ENCODE measurements at regions not wholly inside any gene's neighbourhood (a gene's known extent, or its start where the extent isn't known, plus 50 kb on each side); places are given as distances from the start of the nearest gene placed in this dataset.

- Histone ChIP-seq H3K4me3 (ENCODE audit: insufficient read depth, low read depth, low read length) (no peak overlapping the region), H3K36me3 (ENCODE audit: control insufficient read depth, insufficient read depth, low read length) (no peaks in the 10 kb centered on the region), H3K27ac (ENCODE audit: insufficient read depth, low read depth, low read length, poor library complexity, severe bottlenecking) (no peak overlapping the region), H3K27me3 (ENCODE audit: control insufficient read depth, insufficient read depth, low read length, poor library complexity, severe bottlenecking) (no peaks in the 10 kb centered on the region), H3K9me3 (ENCODE audit: control insufficient read depth, low read length) (no peaks in the 10 kb centered on the region), H3K4me1 (ENCODE audit: control insufficient read depth, insufficient read depth, low read length) (no peaks in the 10 kb centered on the region)
- WGBS, 2 experiments: 95 to 96% methylated on average over 6 of the region's 6 CpGs
These were observed 294.8 kb downstream of the HS3ST3B1 start for GRCh38 chr17:14595656-14596055.

- H3K9me3 ChIP-seq (ENCODE audit: control insufficient read depth, low read length): no peaks in the 10 kb centered on the region
- 97 to 99% methylated on average over 5 of the region's 5 CpGs for WGBS, 2 experiments
- H3K4me3 ChIP-seq (ENCODE audit: insufficient read depth, low read depth, low read length): no peak overlapping the region
- no peaks in the 10 kb centered on the region for H3K4me1 ChIP-seq (ENCODE audit: control insufficient read depth, insufficient read depth, low read length)
- H3K36me3 ChIP-seq (ENCODE audit: control insufficient read depth, insufficient read depth, low read length): no peaks in the 10 kb centered on the region
- no peak overlapping the region for H3K27ac ChIP-seq (ENCODE audit: insufficient read depth, low read depth, low read length, poor library complexity, severe bottlenecking)
- H3K27me3 ChIP-seq (ENCODE audit: control insufficient read depth, insufficient read depth, low read length, poor library complexity, severe bottlenecking): no peaks in the 10 kb centered on the region
These were observed 293.8 kb downstream of the HS3ST3B1 start for GRCh38 chr17:14594690-14595089.

- 89 to 90% methylated on average over 6 of the region's 6 CpGs for WGBS, 2 experiments
- Histone ChIP-seq H3K4me3 (ENCODE audit: insufficient read depth, low read depth, low read length) (no peak overlapping the region), H3K4me1 (ENCODE audit: control insufficient read depth, insufficient read depth, low read length) (no peaks in the 10 kb centered on the region), H3K27me3 (ENCODE audit: control insufficient read depth, insufficient read depth, low read length, poor library complexity, severe bottlenecking) (no peaks in the 10 kb centered on the region), H3K9me3 (ENCODE audit: control insufficient read depth, low read length) (no peaks in the 10 kb centered on the region), H3K36me3 (ENCODE audit: control insufficient read depth, insufficient read depth, low read length) (no peaks in the 10 kb centered on the region), H3K27ac (ENCODE audit: insufficient read depth, low read depth, low read length, poor library complexity, severe bottlenecking) (no peak overlapping the region)
These were observed 293.1 kb downstream of the HS3ST3B1 start for GRCh38 chr17:14593956-14594355.

GRCh38 chr17:14590459-14591250, 289.8 kb downstream of the HS3ST3B1 start:
- H3K27me3 ChIP-seq (ENCODE audit: control insufficient read depth, insufficient read depth, low read length, poor library complexity, severe bottlenecking): no peaks in the 10 kb centered on the region
- 91 to 92% methylated on average over 5 of the region's 5 CpGs for WGBS, 2 experiments

GRCh38 chr17:14585099-14585498, 284.2 kb downstream of the HS3ST3B1 start:
- no peaks in the 10 kb centered on the region for H3K4me1 ChIP-seq (ENCODE audit: control insufficient read depth, insufficient read depth, low read length)
- H3K27ac ChIP-seq (ENCODE audit: insufficient read depth, low read depth, low read length, poor library complexity, severe bottlenecking): no peak overlapping the region
- H3K9me3 ChIP-seq (ENCODE audit: control insufficient read depth, low read length): no peaks in the 10 kb centered on the region
- WGBS, 2 experiments: 90 to 96% methylated on average over 4 of the region's 4 CpGs
- no peaks in the 10 kb centered on the region for H3K27me3 ChIP-seq (ENCODE audit: control insufficient read depth, insufficient read depth, low read length, poor library complexity, severe bottlenecking)
- H3K4me3 ChIP-seq (ENCODE audit: insufficient read depth, low read depth, low read length): no peak overlapping the region
- H3K36me3 ChIP-seq (ENCODE audit: control insufficient read depth, insufficient read depth, low read length): no peaks in the 10 kb centered on the region

More at GRCh38 chr17:14590459-14591250, 289.8 kb downstream of the HS3ST3B1 start:
- Histone ChIP-seq H3K27ac (ENCODE audit: insufficient read depth, low read depth, low read length, poor library complexity, severe bottlenecking) (no peak overlapping the region), H3K4me1 (ENCODE audit: control insufficient read depth, insufficient read depth, low read length) (no peaks in the 10 kb centered on the region), H3K9me3 (ENCODE audit: control insufficient read depth, low read length) (no peaks in the 10 kb centered on the region), H3K36me3 (ENCODE audit: control insufficient read depth, insufficient read depth, low read length) (no peaks in the 10 kb centered on the region), H3K4me3 (ENCODE audit: insufficient read depth, low read depth, low read length) (no peak overlapping the region)

- no peaks in the 10 kb centered on the region for H3K4me1 ChIP-seq (ENCODE audit: control insufficient read depth, insufficient read depth, low read length)
- H3K27ac ChIP-seq (ENCODE audit: insufficient read depth, low read depth, low read length, poor library complexity, severe bottlenecking): no peak overlapping the region
- WGBS, 2 experiments: 100% methylated on average over 1 to 2 of the region's 2 CpGs
- no peaks in the 10 kb centered on the region for H3K9me3 ChIP-seq (ENCODE audit: control insufficient read depth, low read length)
- no peak overlapping the region for H3K4me3 ChIP-seq (ENCODE audit: insufficient read depth, low read depth, low read length)
- H3K36me3 ChIP-seq (ENCODE audit: control insufficient read depth, insufficient read depth, low read length): no peaks in the 10 kb centered on the region
- no peaks in the 10 kb centered on the region for H3K27me3 ChIP-seq (ENCODE audit: control insufficient read depth, insufficient read depth, low read length, poor library complexity, severe bottlenecking)
These were observed 282.1 kb downstream of the HS3ST3B1 start for GRCh38 chr17:14582996-14583395.

- H3K9me3 ChIP-seq (ENCODE audit: control insufficient read depth, low read length): no peaks in the 10 kb centered on the region
- H3K4me1 ChIP-seq (ENCODE audit: control insufficient read depth, insufficient read depth, low read length): no peaks in the 10 kb centered on the region
- H3K36me3 ChIP-seq (ENCODE audit: control insufficient read depth, insufficient read depth, low read length): no peaks in the 10 kb centered on the region
- no peak overlapping the region for H3K27ac ChIP-seq (ENCODE audit: insufficient read depth, low read depth, low read length, poor library complexity, severe bottlenecking)
- 78 to 92% methylated on average over 10 of the region's 10 CpGs for WGBS, 2 experiments
- no peaks in the 10 kb centered on the region for H3K27me3 ChIP-seq (ENCODE audit: control insufficient read depth, insufficient read depth, low read length, poor library complexity, severe bottlenecking)
- H3K4me3 ChIP-seq (ENCODE audit: insufficient read depth, low read depth, low read length): no peak overlapping the region
These were observed 280.4 kb downstream of the HS3ST3B1 start for GRCh38 chr17:14581186-14581830.

GRCh38 chr17:14580499-14580898, 279.6 kb downstream of the HS3ST3B1 start:
- Histone ChIP-seq H3K36me3 (ENCODE audit: control insufficient read depth, insufficient read depth, low read length) (no peaks in the 10 kb centered on the region), H3K9me3 (ENCODE audit: control insufficient read depth, low read length) (no peaks in the 10 kb centered on the region), H3K4me3 (ENCODE audit: insufficient read depth, low read depth, low read length) (no peak overlapping the region), H3K27ac (ENCODE audit: insufficient read depth, low read depth, low read length, poor library complexity, severe bottlenecking) (no peak overlapping the region), H3K4me1 (ENCODE audit: control insufficient read depth, insufficient read depth, low read length) (peaks cover 5% of the 10 kb centered on the region), H3K27me3 (ENCODE audit: control insufficient read depth, insufficient read depth, low read length, poor library complexity, severe bottlenecking) (no peaks in the 10 kb centered on the region)
- WGBS, 2 experiments: 97 to 98% methylated on average over 4 to 5 of the region's 5 CpGs

GRCh38 chr17:14579716-14580115, 278.8 kb downstream of the HS3ST3B1 start:
- Histone ChIP-seq H3K4me3 (ENCODE audit: insufficient read depth, low read depth, low read length) (no peak overlapping the region), H3K4me1 (ENCODE audit: control insufficient read depth, insufficient read depth, low read length) (peaks cover 11% of the 10 kb centered on the region), H3K9me3 (ENCODE audit: control insufficient read depth, low read length) (no peaks in the 10 kb centered on the region), H3K27ac (ENCODE audit: insufficient read depth, low read depth, low read length, poor library complexity, severe bottlenecking) (no peak overlapping the region), H3K36me3 (ENCODE audit: control insufficient read depth, insufficient read depth, low read length) (no peaks in the 10 kb centered on the region), H3K27me3 (ENCODE audit: control insufficient read depth, insufficient read depth, low read length, poor library complexity, severe bottlenecking) (no peaks in the 10 kb centered on the region)
- 60 to 70% methylated on average over 2 to 3 of the region's 3 CpGs for WGBS, 2 experiments

GRCh38 chr17:14575471-14575953, 274.6 kb downstream of the HS3ST3B1 start:
- H3K27ac ChIP-seq (ENCODE audit: insufficient read depth, low read depth, low read length, poor library complexity, severe bottlenecking): no peak overlapping the region
- no peaks in the 10 kb centered on the region for H3K27me3 ChIP-seq (ENCODE audit: control insufficient read depth, insufficient read depth, low read length, poor library complexity, severe bottlenecking)
- no peaks in the 10 kb centered on the region for H3K36me3 ChIP-seq (ENCODE audit: control insufficient read depth, insufficient read depth, low read length)
- H3K4me1 ChIP-seq (ENCODE audit: control insufficient read depth, insufficient read depth, low read length): peaks cover 14% of the 10 kb centered on the region
- 88 to 90% methylated on average over 8 of the region's 8 CpGs for WGBS, 2 experiments
- no peak overlapping the region for H3K4me3 ChIP-seq (ENCODE audit: insufficient read depth, low read depth, low read length)
- no peaks in the 10 kb centered on the region for H3K9me3 ChIP-seq (ENCODE audit: control insufficient read depth, low read length)

Data from ectodermal cell (in vitro differentiated cells).